HCT116 (cell line): ENCODE measurements at regions not wholly inside any gene's neighbourhood (a gene's known extent, or its start where the extent isn't known, plus 50 kb on each side); places are given as distances from the start of the nearest gene placed in this dataset.

Experiments used
- ATAC-seq: fragments of 200-7000 bp; cut with Tn5 transposase; 2 replicates; pipeline ENCODE4 v1.9.1; 2020; ENCODE audit warnings: mild to moderate bottlenecking, moderate library complexity
- BruUV-seq: library from RNA; stranded (reverse); fragments of 400-500 nt; replicated peaks from 2 replicates; lab custom pipeline; 2021; lab: Mats Ljungman, UMichigan
- CTCF ChIA-PET: fragments of 300-600 bp; sonication (Branson Sonifier 250); formaldehyde crosslinking; loops from one replicate; lab custom pipeline; 2021; ENCODE audit warnings: antibody characterized with exemption; lab: Charles Lee
- POLR2A ChIA-PET: fragments of 300-600, 350-600 bp; sonication (Branson Sonifier 250); formaldehyde crosslinking; loops from one replicate; lab custom pipeline; 2021; ENCODE audit warnings: antibody characterized with exemption; lab: Charles Lee
- RAD21 ChIA-PET, 2 experiments: fragments of 300-600 bp; sonication (Branson Sonifier 250); formaldehyde crosslinking; loops; one replicate each; lab custom pipeline; 2023; ENCODE audit warnings: low total read pairs in 2 of 2; ENCODE audit not compliant: uncharacterized antibody in 2 of 2, unreplicated experiment in 2 of 2, low non-redundant PET in 1 of 2; lab: Charles Lee
- DNase-seq: peaks from one replicate; pipeline ENCODE4 v3.0.0-alpha.2; 2010; ENCODE audit warnings: low read depth, low spot score
- H2AFZ ChIP-seq: fragments of 200-600 bp; shearing (Covaris generic), sonication (generic); 2 replicates; pipeline ENCODE4 v1.6.1; 2017; ENCODE audit warnings: low read depth, mixed run types, mixed read lengths, antibody characterized with exemption, low read length; ENCODE audit not compliant: poor library complexity, severe bottlenecking
- H3K27ac ChIP-seq: 2 replicates; pipeline ENCODE4 v1.5.1; 2012; ENCODE audit warnings: low read depth, low read length
- H3K27me3 ChIP-seq: fragments of 200-600 bp; sonication (generic); 2 replicates; pipeline ENCODE4 v1.6.1; 2016; ENCODE audit warnings: mixed run types, low read length, mixed read lengths; ENCODE audit not compliant: insufficient read depth
- H3K36me3 ChIP-seq, 2 experiments: fragments of 200-500 bp in 1 of 2; fragments of 200-600 bp in 1 of 2; sonication (Bioruptor generic) in 1 of 2; sonication (generic) in 1 of 2; 2 replicates each; pipeline versions ENCODE4 v1.5.1 to v1.6.1; 2014 to 2016; ENCODE audit warnings: low read length in 2 of 2, inconsistent platforms in 1 of 2, mixed read lengths in 1 of 2, mixed run types in 1 of 2; ENCODE audit not compliant: insufficient read depth in 2 of 2, control insufficient read depth in 1 of 2
- H3K4me1 ChIP-seq, 2 experiments: fragments of 200-600 bp in 1 of 2; sonication (generic) in 1 of 2; 2 replicates each; pipeline versions ENCODE4 v1.5.1 to v1.6.1; 2012 to 2017; ENCODE audit warnings: low read length in 2 of 2, inconsistent platforms in 1 of 2, mild to moderate bottlenecking in 1 of 2, mixed read lengths in 1 of 2, mixed run types in 1 of 2, moderate library complexity in 1 of 2; ENCODE audit not compliant: insufficient read depth in 2 of 2, control insufficient read depth in 1 of 2
- H3K4me2 ChIP-seq: fragments of 200-600 bp; sonication (generic); 2 replicates; pipeline ENCODE4 v1.6.1; 2017; ENCODE audit warnings: mixed run types, low read length, mixed read lengths
- H3K4me3 ChIP-seq, 2 experiments: fragments of 200-600 bp in 1 of 2; sonication (generic) in 1 of 2; replicated peaks in 1 of 2; 2 replicates each; pipeline ENCODE4 v1.5.1; 2011 to 2016; ENCODE audit warnings: low read length in 2 of 2, control low read depth in 1 of 2, low read depth in 1 of 2, mild to moderate bottlenecking in 1 of 2, mixed read lengths in 1 of 2, mixed run types in 1 of 2
- H3K79me2 ChIP-seq: fragments of 200-600 bp; sonication (generic); 2 replicates; pipeline ENCODE4 v1.6.1; 2017; ENCODE audit warnings: mild to moderate bottlenecking, mixed run types, low read length, moderate library complexity, mixed read lengths; ENCODE audit not compliant: insufficient read depth
- H3K9ac ChIP-seq: fragments of 200-600 bp; sonication (generic); 2 replicates; pipeline ENCODE4 v1.6.1; 2016; ENCODE audit warnings: low read length, mixed read lengths
- H3K9me2 ChIP-seq: fragments of 200-600 bp; sonication (generic), shearing (Covaris generic); 2 replicates; pipeline ENCODE4 v1.6.1; 2017; ENCODE audit warnings: mixed run types, mild to moderate bottlenecking, moderate library complexity; ENCODE audit not compliant: insufficient read depth
- H3K9me3 ChIP-seq, 2 experiments: fragments of 200-500 bp in 1 of 2; fragments of 200-600 bp in 1 of 2; sonication (Bioruptor generic) in 1 of 2; sonication (generic) in 1 of 2; 2 replicates each; pipeline ENCODE4 v1.6.1; 2014 to 2017; ENCODE audit warnings: low read length in 2 of 2, mixed read lengths in 2 of 2, inconsistent platforms in 1 of 2, low read depth in 1 of 2, mild to moderate bottlenecking in 1 of 2, mixed run types in 1 of 2, moderate library complexity in 1 of 2; ENCODE audit not compliant: control insufficient read depth in 1 of 2, insufficient read depth in 1 of 2
- H4K20me1 ChIP-seq: fragments of 200-600 bp; sonication (generic), shearing (Covaris generic); 2 replicates; pipeline ENCODE4 v1.6.1; 2017; ENCODE audit warnings: mixed run types, mild to moderate bottlenecking, moderate library complexity; ENCODE audit not compliant: insufficient read depth
- ELF1 ChIP-seq: IDR thresholded peaks from 2 replicates; pipeline ENCODE4 v1.6.1; 2012; ENCODE audit warnings: low read depth, borderline replicate concordance
- EZH2 ChIP-seq: fragments of 200-600 bp; sonication (generic); IDR thresholded peaks from 2 replicates; pipeline ENCODE4 v1.6.1; 2017; ENCODE audit warnings: antibody characterized with exemption, mixed run types
- EZH2phosphoT487 ChIP-seq: fragments of 200-600 bp; IDR thresholded peaks from 2 replicates; pipeline ENCODE4 v1.6.1; 2018; ENCODE audit warnings: antibody characterized with exemption, borderline replicate concordance
- SP1 ChIP-seq: IDR thresholded peaks from 2 replicates; pipeline ENCODE4 v1.6.1; 2012; ENCODE audit warnings: low read depth
- ZFX ChIP-seq: fragments of 450-650 bp; IDR thresholded peaks from 2 replicates; pipeline ENCODE4 v1.6.1; 2017
- intact Hi-C: fragments of 100-400 bp; cut with micrococcal nuclease; formaldehyde crosslinking; loops from 2 replicates; pipeline ENCODE4 v1.10.0; 2022
- TF ChIP-seq, protein P1 (sequence below), 3 experiments: fragments of 200-600 bp in 1 of 3; sonication (generic) in 1 of 3; IDR thresholded peaks in 2 of 3; conservative IDR thresholded peaks in 1 of 3; 2 replicates each; pipeline ENCODE4 v1.5.1; 2012 to 2017; ENCODE audit warnings: low read depth in 2 of 3, low read length in 2 of 3, antibody characterized with exemption in 1 of 3, borderline replicate concordance in 1 of 3, control low read depth in 1 of 3, mild to moderate bottlenecking in 1 of 3, mixed read lengths in 1 of 3, mixed run types in 1 of 3, moderate library complexity in 1 of 3; ENCODE audit not compliant: insufficient read depth in 1 of 3
- TF ChIP-seq, protein P2 (sequence below): IDR thresholded peaks from 2 replicates; pipeline ENCODE4 v1.6.1; 2012; ENCODE audit warnings: low read depth

DNA sequence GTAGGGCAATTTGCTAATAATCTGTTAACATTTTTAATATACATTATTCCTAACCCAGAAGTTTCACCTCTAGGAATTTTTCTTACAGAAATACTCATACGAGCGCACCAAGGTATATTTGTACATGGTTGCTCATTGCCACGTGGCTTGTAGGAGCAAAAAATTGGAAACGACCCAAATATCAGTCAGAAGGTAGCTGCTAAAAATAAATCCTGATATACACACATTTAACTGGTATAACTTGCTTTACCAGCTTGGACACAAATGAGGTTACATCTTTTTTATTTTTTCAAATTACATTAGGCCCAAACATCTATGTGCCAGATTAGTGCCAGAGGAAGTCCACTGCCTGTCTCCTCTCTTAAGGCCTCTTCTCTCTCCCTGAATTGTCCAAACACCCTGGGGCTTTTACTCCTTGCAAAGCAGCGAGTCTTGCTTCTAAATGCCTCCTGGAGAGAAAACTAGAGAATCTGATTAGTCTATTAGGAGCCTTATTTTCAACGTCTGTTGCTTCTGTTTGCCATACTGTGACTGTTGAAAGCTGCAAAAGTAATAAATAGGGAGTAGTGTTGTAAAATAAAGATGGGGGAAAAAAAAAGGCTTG, 92.0 kb upstream of the SSBP2 start:
- no peaks in the 10 kb centered on the region for H3K9me3 ChIP-seq
- H3K9ac ChIP-seq: no peak overlapping the region
- CTCF ChIA-PET: no interaction called here
- DNase-seq (no peak), ATAC-seq (no peak)
- no peaks in the 10 kb centered on the region for H3K36me3 ChIP-seq
- RAD21 ChIA-PET: no interaction called here
- peak overlapping the region; percentile 39 for H2AFZ ChIP-seq
- no peak overlapping the region for H3K4me3 ChIP-seq
- no peak overlapping the region for H3K27ac ChIP-seq
- no peaks in the 10 kb centered on the region for H3K9me2 ChIP-seq
- H3K4me1 ChIP-seq: peaks cover 0 to 11% of the 10 kb centered on the region in 2 experiments; a peak in 3 of 4 replicates
- POLR2A ChIA-PET: no interaction called here
- intact Hi-C loops: no loop called here
- no TSS peak for BruUV-seq
- no peaks in the 10 kb centered on the region for H3K79me2 ChIP-seq
- H3K27me3 ChIP-seq: no peaks in the 10 kb centered on the region
- no peaks in the 10 kb centered on the region for H4K20me1 ChIP-seq
- no peak overlapping the region for H3K4me2 ChIP-seq
- TF ChIP-seq ZFX (no peak), EZH2phosphoT487 (no peak), ELF1 (no peak), EZH2 (no peak), SP1 (0 out of 2 replicates have a peak, but pooled peaks have one; percentile 13)
- TF ChIP-seq, protein P1, sequence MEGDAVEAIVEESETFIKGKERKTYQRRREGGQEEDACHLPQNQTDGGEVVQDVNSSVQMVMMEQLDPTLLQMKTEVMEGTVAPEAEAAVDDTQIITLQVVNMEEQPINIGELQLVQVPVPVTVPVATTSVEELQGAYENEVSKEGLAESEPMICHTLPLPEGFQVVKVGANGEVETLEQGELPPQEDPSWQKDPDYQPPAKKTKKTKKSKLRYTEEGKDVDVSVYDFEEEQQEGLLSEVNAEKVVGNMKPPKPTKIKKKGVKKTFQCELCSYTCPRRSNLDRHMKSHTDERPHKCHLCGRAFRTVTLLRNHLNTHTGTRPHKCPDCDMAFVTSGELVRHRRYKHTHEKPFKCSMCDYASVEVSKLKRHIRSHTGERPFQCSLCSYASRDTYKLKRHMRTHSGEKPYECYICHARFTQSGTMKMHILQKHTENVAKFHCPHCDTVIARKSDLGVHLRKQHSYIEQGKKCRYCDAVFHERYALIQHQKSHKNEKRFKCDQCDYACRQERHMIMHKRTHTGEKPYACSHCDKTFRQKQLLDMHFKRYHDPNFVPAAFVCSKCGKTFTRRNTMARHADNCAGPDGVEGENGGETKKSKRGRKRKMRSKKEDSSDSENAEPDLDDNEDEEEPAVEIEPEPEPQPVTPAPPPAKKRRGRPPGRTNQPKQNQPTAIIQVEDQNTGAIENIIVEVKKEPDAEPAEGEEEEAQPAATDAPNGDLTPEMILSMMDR (IDR thresholded peaks at IDR 0.05 in 2 of 3, conservative IDR thresholded peaks at IDR 0.05 in 1 of 3; ENCODE audit: borderline replicate concordance in 1 of 3, insufficient read depth in 1 of 3, low read depth in 2 of 3, low read length in 2 of 3): no peak

DNA sequence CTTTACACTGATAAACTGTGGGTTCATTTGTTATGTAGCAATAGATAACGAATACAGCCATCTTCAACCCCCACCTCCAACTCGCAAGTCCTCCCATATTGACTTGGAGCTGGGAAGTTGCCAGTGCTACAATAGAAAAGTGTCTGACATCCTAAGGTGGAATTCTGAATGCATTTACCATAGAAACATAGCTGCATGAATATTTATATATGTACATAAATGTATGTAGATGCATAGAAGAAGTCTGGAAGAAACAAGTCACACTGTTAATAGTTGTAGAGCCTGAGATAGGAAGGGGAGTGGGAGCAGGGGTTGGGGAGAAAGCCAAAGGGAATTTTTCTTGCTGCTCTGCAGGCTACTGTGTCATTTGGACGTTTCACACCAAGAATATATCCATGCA, 88.1 kb upstream of the SSBP2 start:
- Histone ChIP-seq H3K4me3 (no peak overlapping the region), H3K36me3 (no peaks in the 10 kb centered on the region), H3K9me3 (no peaks in the 10 kb centered on the region), H3K9ac (no peak overlapping the region), H3K4me1 (peaks cover 0 to 11% of the 10 kb centered on the region in 2 experiments; a peak in 3 of 4 replicates), H3K79me2 (no peaks in the 10 kb centered on the region), H3K27me3 (no peaks in the 10 kb centered on the region), H3K9me2 (no peaks in the 10 kb centered on the region), H3K27ac (no peak overlapping the region), H3K4me2 (no peak overlapping the region), H2AFZ (peak overlapping the region; percentile 90), H4K20me1 (no peaks in the 10 kb centered on the region)
- TF ChIP-seq, protein P2, sequence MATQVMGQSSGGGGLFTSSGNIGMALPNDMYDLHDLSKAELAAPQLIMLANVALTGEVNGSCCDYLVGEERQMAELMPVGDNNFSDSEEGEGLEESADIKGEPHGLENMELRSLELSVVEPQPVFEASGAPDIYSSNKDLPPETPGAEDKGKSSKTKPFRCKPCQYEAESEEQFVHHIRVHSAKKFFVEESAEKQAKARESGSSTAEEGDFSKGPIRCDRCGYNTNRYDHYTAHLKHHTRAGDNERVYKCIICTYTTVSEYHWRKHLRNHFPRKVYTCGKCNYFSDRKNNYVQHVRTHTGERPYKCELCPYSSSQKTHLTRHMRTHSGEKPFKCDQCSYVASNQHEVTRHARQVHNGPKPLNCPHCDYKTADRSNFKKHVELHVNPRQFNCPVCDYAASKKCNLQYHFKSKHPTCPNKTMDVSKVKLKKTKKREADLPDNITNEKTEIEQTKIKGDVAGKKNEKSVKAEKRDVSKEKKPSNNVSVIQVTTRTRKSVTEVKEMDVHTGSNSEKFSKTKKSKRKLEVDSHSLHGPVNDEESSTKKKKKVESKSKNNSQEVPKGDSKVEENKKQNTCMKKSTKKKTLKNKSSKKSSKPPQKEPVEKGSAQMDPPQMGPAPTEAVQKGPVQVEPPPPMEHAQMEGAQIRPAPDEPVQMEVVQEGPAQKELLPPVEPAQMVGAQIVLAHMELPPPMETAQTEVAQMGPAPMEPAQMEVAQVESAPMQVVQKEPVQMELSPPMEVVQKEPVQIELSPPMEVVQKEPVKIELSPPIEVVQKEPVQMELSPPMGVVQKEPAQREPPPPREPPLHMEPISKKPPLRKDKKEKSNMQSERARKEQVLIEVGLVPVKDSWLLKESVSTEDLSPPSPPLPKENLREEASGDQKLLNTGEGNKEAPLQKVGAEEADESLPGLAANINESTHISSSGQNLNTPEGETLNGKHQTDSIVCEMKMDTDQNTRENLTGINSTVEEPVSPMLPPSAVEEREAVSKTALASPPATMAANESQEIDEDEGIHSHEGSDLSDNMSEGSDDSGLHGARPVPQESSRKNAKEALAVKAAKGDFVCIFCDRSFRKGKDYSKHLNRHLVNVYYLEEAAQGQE: no peak
- DNase-seq (no peak), ATAC-seq (no peak)
- ChIA-PET CTCF (interaction anchor here (0.9 to 3.2 kb wide), 9 partner anchors 12 to 413 kb away, joined by 3 to 15 read pairs (median 5); partner anchors contain the start of gene SSBP2), RAD21 (interaction anchor here in 1 of 2 experiments (1.4 kb wide), 1 partner anchor 13 kb away, joined by 3 read pairs; no protein-coding TSS in a partner anchor), POLR2A (no interaction called here)
- intact Hi-C loops: loop anchor here (2.0 kb wide), 1 partner anchor 332 kb away; no protein-coding TSS in a partner anchor
- BruUV-seq: no TSS peak
